ENCODE measurements at regions not wholly inside any gene's neighbourhood (a gene's known extent, or its start where the extent isn't known, plus 50 kb on each side); places are given as distances from the start of the nearest gene placed in this dataset.

GRCh38 chr12:28800129-28800528 is 348.9 kb upstream of the FAR2 start:
- TF ChIP-seq BHLHE40 (IDR thresholded peaks at IDR 0.05; ENCODE audit: borderline replicate concordance) (no peak), PKNOX1 (IDR thresholded peaks at IDR 0.05) (no peak), ELF4 (IDR thresholded peaks at IDR 0.05) (no peak), CTBP1 (IDR thresholded peaks at IDR 0.05; ENCODE audit: borderline replicate concordance) (no peak), FOXA1 (IDR thresholded peaks at IDR 0.05) (no peak), TARDBP (IDR thresholded peaks at IDR 0.05) (no peak), SUZ12 (IDR thresholded peaks at IDR 0.05) (no peak), ZNF384 (IDR thresholded peaks at IDR 0.05) (no peak), ARNT (IDR thresholded peaks at IDR 0.05) (no peak)
